Liver (tissue), 3 donors: ENCODE measurements at regions not wholly inside any gene's neighbourhood (a gene's known extent, or its start where the extent isn't known, plus 50 kb on each side); places are given as distances from the start of the nearest gene placed in this dataset.
"Not testable (repeated sequence)": the region's sequence is repeated elsewhere in the genome, so short reads cannot be mapped to it uniquely, and the experiment has no call there.

Experiments used
- CTCF ChIP-seq: fragments of 150-350 bp; IDR thresholded peaks from 2 replicates; pipeline ENCODE4 v1.5.1; 2017; ENCODE audit warnings: improper control_type of control experiment, low read depth, low read length; ENCODE audit not compliant: missing input control
- FOXA2 ChIP-seq: IDR thresholded peaks from 2 replicates; pipeline ENCODE4 v1.6.1; 2016; ENCODE audit warnings: antibody characterized with exemption
- MAX ChIP-seq: IDR thresholded peaks from 2 replicates; pipeline ENCODE4 v1.6.1; 2016; ENCODE audit warnings: antibody characterized with exemption
- RAD21 ChIP-seq, 2 donors: IDR thresholded peaks; 2 replicates each; pipeline ENCODE4 v1.6.1; 2016; ENCODE audit warnings: antibody characterized with exemption in 2 of 2, mild to moderate bottlenecking in 2 of 2
- TAF1 ChIP-seq: conservative IDR thresholded peaks from 2 replicates; pipeline ENCODE4 v1.6.1; 2016; ENCODE audit warnings: antibody characterized with exemption, mild to moderate bottlenecking
- YY1 ChIP-seq: IDR thresholded peaks from 2 replicates; pipeline ENCODE4 v1.6.1; 2016; ENCODE audit warnings: antibody characterized with exemption, mild to moderate bottlenecking
- TF ChIP-seq, protein P1 (sequence below): IDR thresholded peaks from 2 replicates; pipeline ENCODE4 v1.6.1; 2016; ENCODE audit warnings: antibody characterized with exemption, mild to moderate bottlenecking
- donor health status: healthy.
- donor health status: healthy.

DNA sequence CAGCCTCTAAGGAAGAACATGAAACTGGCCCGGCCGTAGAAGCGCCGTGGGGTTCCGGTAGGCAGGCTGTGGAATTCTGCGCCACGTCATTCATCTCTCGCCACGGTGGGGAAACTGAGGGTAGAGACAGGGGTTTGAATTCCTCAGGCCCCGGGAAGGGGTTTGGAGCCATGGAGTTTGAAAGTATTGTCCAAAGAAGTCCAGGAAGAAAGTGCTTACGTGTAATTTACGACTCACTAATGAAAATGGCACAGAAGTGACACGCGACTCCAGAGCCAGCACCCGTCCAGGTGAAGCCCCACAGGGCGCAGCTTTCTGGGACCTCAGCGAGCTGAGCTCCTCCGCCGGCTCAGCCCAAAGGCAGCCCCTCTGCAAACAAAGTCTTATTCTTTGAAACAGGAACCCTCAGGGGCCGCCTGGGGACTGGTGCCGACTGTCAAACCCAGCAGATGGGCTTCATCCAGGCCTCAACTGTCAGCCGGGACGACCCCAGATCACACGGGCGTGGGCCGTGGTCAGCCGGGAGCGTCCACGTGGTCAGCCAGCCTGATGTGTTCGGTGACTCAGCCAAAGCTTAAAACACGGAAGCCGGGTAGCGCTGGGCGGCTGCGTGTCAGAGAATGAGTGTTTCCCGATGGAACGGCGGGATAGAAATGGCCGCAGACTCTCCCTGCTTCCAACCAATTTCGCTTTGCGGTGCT, 200.0 kb downstream of the LAT start:
- TF ChIP-seq MAX; CTCF; RAD21 (IDR thresholded peaks at IDR 0.05); FOXA2; YY1; TAF1: not testable (repeated sequence)
- TF ChIP-seq, protein P1, sequence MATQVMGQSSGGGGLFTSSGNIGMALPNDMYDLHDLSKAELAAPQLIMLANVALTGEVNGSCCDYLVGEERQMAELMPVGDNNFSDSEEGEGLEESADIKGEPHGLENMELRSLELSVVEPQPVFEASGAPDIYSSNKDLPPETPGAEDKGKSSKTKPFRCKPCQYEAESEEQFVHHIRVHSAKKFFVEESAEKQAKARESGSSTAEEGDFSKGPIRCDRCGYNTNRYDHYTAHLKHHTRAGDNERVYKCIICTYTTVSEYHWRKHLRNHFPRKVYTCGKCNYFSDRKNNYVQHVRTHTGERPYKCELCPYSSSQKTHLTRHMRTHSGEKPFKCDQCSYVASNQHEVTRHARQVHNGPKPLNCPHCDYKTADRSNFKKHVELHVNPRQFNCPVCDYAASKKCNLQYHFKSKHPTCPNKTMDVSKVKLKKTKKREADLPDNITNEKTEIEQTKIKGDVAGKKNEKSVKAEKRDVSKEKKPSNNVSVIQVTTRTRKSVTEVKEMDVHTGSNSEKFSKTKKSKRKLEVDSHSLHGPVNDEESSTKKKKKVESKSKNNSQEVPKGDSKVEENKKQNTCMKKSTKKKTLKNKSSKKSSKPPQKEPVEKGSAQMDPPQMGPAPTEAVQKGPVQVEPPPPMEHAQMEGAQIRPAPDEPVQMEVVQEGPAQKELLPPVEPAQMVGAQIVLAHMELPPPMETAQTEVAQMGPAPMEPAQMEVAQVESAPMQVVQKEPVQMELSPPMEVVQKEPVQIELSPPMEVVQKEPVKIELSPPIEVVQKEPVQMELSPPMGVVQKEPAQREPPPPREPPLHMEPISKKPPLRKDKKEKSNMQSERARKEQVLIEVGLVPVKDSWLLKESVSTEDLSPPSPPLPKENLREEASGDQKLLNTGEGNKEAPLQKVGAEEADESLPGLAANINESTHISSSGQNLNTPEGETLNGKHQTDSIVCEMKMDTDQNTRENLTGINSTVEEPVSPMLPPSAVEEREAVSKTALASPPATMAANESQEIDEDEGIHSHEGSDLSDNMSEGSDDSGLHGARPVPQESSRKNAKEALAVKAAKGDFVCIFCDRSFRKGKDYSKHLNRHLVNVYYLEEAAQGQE: not testable (repeated sequence)
